Stimulated activated CD4-positive, alpha-beta T cell treated with anti-CD3 and anti-CD28 coated beads, Interleukin-2, amount 100 ng/mL, for 24 hours (primary cell): ENCODE measurements at regions not wholly inside any gene's neighbourhood (a gene's known extent, or its start where the extent isn't known, plus 50 kb on each side); places are given as distances from the start of the nearest gene placed in this dataset.
"Not testable (repeated sequence)": the region's sequence is repeated elsewhere in the genome, so short reads cannot be mapped to it uniquely, and the experiment has no call there.

Experiments
- DNase-seq, 2 donors: peaks; one replicate each; pipeline ENCODE4 v3.0.0-alpha.2; 2020

DNA sequence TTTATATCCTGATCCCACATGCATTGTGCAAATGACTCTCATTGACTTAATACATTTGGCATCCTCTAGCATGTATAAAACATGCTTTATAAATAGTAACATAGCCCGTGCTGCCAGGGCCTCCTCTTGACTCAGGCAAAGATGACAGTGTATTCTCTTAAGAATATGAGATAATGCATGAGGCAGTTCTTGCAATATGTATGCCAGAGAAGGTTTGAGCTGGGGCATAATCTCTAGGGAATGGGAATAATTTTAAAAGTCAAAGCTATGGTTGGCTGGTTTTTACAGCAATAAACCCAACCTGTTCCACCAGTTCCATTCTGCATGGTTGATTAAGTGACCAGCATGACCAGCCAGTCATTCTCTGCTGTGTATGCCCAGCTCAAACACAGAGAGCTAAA, 179.0 kb upstream of the PFN2 start:
- DNase-seq, result no peak

DNA sequence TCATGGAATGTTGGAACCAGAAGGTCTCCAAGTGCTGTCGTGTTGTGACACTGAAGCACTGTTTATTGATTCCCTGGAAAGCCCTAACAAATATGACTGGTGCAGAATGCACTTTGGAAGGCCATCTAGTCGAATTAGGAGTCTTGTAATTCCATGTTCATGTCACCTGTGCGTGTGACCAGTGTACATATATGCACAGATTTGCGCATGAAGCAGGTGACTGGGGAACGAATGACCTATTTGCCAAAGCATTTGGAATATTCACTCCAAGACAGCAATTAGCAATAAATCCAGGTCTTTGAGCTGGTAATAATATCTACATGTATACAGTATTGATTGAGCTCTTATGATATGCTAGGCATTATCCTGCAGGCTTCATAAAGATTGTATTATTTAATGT, 177.5 kb upstream of the PFN2 start:
- DNase-seq, result no peak

DNA sequence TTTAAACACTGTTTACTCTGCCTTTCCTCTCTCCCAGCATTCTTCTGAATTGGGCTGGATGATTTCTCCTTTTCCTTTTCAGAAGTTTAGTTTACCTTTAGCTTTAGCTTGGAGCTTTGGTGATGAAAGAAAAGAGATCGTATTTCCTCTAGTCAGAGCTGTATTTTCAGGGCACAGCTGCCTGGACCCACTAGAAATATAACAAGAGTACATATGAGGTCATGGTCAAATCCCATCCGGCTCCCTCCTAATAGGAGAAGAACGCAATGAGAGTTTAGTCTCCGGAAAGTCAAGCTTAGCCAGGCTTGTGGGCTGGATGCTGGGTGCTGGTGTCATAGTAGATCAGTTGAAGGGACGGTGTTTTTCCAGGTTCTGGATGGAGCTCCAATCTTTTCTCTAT, 177.1 kb upstream of the PFN2 start:
- no peak for DNase-seq

DNA sequence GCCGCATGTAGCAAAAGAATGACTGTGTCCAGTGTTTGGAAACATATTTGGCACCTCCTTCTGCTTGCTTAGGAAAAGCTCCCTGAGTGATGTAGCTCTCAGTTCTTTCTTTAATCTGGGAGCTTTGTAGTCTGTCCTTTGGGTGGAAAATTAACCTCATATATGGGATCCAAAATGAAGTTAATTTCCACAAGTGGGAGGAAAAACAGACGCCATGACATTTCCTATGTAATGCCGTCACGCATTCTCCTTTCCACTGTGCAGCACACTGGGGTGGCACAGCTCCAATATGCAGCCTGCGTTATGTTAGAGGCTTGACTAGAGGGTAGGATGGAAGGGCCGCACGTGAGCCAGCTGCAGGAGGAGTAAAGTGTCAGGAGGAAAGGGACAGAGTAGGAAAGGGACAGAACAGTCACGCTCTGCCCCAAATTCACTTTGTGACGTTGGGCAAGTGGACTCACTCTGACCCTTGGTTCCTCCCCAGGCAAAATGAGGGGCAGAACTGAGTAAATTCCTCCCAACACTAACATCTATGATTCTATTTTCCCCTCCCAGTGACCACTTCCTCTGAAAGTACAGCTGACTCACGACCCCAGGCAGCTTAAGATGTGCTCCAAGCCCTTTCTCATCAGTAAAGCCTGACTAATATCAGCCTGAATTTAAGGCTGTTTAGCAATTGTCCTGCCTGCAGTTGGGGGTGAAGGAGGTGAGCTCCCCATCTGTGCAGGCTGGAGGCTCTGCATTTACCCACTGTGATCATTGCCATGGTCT, 176.5 kb upstream of the PFN2 start:
- no peak for DNase-seq

DNA sequence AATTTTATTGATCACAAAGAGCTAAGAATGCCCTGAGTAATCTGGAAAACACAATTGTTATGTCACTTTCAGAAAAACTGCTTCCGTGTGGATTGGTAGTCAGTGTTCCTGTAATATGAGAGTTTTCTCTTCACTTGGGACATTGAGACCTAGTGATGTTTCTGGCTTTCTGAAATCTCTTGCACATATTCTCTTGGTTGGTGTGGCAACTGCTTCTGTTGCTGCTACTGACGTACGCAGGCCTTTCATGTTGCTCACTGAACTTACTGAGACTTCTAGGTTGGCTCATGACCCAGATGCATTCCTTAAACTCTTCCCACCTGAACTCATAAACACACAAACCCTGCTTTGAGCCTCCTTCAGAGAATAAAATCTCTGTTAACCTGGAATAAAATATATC, 175.0 kb upstream of the PFN2 start:
- DNase-seq, result no peak

DNA sequence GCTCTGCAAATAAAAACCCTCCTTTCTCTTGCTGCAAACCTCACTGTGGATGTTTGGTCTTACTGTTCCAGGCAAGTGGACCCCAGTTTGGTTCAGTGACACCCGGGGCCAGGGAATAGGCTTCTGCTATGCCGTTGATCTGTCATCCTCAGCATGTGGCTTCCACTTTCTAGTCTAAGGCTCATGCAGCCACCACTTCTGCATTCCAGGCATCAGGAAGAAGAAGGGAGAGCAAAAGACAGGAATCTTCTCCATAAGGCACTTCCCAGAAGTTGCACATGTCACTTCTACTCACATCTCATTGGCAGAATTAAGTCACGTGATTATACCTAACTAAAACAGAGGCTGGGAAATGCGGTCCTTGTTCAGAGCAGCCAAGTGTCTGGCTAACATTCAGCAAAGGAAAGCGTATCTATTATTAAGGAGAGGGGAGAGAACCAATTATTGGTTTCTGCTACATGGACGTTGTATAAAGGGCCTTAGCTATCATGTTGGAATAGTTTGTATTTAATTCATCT, 173.6 kb upstream of the PFN2 start:
- no peak for DNase-seq

DNA sequence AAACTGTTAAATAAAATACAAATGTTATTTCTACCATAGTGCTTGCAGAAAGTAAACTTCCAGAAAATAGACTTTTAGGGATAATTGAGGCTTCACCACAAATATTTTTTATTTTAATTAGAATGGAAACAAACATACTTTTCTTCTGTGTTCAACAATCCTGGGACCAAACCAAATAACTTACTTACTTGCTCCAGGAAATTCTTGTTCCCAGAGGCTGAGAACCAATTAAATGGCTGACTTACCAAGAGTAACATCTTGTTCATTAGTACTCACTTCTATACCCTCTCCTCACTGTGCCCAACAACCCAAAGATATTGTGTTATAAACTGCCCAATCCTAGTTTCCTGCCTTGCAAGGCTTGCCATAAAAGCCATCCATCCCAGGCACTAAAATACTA, 172.2 kb upstream of the PFN2 start:
- DNase-seq, result no peak

DNA sequence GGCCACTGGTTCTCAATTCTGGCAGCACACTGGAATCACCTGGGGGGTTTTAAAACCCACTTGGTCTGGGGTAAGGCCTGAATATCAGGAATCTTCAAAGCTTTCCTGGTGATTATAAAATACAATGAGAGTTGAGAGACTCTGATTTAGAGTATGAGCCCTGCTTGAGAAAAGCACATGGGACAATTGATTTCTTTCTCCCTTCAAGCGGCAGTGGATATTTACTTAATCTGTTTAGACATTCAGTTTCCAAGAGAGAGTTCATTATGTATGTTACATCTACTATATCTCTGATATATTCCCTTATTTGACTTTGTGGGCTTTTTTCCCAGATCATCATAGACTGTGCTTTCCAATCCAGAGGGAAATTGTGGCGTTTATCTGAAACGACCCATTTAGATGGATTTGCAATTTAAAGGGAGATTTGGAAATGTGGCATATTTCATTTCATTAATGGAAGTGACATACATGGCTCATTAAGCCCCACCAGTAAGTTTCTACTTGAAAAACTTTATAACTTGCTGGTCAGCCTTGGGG, 171.2 kb upstream of the PFN2 start:
- no peak for DNase-seq

DNA sequence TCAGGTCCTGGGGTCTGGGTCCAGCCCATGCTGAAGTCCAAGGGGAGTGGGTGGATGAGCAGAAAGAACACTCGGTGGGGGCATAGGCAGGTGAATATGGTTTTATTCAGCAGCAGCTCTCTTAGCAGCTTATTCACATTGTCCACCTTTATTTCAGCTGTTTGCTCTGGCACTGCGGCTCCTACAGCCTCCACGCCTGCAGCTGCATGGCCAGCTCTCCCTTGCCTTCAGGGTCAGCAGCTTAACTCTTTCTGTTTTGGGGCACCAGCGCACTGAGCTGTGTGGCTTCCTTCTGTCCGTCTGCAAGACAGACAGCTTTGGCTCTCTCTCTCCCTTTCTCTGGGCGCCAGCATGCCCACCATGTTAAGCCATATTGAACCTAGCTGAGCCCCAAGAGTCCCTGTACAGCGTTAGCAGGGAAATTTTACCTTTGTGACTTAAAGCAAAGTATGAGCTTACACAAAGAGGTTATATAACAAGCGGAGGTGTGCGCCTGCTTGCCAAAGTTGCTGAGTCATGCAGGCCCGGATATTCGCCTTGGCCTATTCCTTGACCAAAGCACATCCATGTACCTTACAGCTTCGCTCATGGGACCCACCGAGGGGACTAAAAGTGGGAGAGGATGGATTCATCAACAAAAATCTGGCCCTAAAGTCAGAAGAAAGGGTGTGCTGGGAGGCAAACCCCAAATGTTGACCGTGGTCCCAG, 170.1 kb upstream of the PFN2 start:
- no peak for DNase-seq

DNA sequence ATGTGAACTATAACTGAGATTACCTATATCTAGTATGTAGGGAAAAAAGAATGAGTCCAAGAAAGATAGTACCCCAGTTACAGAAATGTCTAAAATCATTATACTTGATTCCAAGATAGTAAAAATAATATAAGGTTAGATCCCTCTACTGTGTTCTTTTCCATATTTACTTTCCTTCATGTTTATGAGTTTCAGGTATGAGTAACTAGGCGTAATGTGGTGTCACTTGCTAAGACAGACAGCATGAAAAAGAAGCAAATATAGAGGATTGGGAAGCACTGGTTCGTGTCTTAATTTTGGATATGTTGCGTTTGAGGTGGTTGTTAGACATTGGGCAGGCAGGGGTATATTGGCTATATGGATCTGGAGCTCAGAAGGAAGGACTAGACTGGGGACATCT, 168.1 kb upstream of the PFN2 start:
- DNase-seq, result no peak

DNA sequence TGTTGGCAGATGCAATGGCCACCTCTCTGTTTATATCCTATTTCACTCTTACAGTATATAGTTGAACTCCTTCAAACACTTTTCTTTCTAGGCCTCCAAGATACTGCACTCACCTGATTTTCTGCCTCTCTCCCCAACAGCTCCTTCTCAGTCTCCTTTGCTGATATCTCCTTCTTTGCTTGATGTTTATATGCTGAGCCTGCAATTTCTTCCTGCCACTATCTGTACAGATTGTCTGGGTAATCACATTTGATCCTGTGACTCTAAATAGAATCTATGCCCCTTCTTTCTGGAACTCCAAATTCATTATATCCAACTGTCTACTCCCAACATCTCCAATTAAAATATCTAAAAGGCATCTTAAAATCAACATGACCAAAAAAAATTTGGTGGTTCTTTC, 165.5 kb upstream of the PFN2 start:
- no peak for DNase-seq

DNA sequence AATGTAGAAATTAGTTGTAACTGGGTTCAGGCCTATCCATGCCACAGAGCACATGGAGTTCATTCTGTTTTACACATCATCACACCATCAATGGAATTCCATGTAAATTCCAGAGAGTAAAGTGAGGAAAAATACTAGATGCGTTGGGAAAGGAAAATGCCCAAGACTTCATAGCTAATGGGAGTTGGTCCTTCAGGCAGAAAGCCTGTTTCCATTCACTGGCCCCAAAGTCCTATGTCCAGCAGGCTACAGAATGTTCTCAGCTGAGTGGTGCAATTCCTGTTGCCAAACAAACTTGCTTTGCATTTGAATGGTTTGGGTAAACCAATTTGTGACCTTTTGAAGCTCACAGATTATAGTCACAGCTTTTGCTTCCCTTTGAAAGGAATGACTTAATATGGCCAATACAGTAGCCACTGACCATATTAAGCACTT, 164.6 kb upstream of the PFN2 start:
- no peak for DNase-seq

DNA sequence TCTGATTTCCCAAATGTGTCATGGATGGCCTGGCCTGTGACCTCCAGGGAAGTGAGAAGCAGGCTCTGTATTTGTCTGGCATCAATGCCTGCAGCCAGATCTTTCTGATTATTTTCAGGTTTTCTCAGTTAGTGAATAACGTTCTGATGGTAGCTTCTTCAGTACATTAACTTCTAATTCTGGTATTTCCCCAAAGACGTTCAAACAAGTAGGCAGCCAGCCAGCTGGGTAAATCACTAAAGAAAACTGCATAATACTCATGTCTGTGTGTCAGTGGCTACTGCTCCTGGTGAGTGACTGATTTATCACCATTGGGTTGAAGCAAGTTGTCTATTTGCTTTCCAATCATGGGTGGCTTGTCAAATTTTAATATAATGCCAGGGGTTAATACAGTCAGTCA, 162.6 kb upstream of the PFN2 start:
- DNase-seq, result no peak

DNA sequence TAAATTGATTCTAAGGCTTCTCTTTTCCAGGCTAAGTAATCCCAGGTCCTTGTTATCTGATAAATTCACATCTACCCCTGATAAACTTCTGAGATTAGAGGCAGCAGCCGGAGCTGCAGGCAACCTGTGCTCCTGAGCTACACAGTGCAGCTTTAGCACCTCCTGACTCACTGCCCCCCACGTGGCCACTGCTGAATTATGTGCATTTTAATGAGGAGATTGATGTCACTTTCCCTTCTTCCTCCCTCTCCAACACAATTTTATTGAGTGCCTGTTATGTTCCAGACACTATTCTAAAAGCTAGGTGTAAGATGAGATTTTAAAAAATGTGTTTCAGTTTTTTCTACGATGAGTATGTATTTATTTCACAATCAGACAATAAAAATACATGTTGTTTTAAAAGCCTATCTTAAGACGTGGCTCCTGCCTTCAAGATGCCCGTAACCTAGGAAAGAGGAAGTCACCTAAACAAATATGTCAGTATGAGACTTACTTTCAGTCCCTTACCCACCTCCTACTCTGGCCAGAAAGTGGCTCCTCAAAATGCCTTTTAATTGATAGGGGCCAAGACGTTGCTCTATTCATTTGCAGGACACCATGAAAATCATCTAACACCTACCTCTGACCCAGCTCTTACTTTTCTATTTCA, 161.5 kb upstream of the PFN2 start:
- no peak for DNase-seq

DNA sequence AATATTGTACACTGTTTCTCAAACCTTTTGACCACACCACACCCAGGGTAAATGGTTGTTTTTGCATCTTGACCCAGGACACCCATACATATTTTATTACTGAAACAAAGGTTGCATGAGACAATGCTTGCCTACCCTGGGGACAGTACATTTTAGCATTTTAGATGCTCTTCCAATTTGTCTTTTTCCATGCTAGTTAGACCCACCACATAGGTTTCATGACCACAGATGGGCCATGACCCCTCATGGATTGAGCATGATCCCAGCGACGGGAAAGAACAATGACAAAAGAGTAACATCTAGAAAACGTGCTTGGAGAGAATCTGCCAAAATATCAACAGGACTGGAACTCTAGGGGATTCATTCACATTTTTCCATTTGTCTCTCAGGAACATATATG, 161.0 kb upstream of the PFN2 start:
- no peak for DNase-seq

DNA sequence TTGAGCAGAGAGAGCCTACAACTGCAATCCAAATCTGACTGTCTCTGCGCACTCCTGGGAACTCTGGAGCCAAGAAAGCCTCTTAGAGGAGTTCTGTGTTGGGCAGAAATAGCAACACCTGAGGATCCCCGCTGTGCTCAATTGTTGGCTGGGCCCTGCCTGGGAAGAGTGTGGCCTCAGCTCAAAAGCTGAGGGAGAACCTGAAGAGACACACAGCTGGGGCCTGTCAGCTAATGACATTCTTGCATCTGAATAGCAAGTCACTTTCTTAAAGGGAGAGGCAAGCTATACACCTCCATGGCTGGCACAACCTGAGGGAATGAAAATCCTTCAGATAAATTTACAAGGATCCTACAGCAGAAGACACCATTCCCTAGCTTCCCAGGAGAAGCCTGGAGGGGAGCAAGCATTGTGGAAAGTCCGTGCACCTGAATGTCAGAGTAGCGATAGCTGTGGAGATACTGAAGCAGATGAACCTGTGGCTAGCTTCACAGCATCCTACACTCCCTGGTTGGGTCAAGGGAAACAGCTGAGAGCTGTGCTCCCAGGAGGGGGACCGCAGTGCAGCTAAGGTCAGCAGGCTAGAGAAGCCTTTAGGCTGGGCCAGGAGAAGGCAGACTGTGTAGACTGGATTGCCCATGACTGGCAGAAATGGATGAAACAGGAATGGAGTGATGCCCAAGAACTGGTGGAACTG, 159.9 kb upstream of the PFN2 start:
- no peak for DNase-seq

DNA sequence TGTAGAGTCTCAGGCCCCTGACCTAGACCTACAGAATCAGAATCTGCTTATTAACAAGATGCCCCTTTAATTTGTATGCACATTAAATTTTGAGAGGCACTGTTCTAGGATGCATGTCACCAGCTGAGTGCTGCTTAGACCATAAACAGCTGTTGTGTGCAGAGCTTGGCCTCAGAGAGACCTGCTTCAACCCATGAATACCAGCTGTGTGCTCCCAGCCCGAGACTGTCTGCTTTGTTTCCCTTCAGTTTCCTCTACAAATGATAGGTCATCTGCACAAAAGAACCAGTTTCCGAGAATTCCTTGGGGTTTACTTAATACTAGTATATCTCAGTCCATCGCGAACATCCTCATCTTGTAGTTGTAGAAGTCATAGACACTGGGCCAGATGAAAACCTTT, 158.5 kb upstream of the PFN2 start:
- no peak for DNase-seq

DNA sequence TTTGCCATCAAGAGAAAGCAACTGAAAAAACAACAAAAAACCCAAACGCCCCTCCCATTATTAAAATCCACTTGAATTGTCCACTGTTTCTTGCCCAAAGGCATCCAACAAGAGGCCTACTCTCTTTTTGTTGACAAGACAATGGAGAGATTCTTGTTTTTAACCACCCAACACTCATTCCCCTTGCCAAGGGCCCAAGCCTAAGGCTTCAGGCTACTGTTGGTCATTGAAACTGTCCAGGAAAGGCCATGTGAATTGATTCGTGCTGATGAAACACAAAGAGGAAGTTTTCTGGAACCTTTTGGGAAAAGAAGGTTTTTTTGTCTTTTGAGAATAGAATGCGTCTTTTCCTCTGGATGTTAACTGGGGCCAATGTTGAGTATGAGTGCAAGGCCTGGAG, 157.4 kb upstream of the PFN2 start:
- DNase-seq, result no peak

DNA sequence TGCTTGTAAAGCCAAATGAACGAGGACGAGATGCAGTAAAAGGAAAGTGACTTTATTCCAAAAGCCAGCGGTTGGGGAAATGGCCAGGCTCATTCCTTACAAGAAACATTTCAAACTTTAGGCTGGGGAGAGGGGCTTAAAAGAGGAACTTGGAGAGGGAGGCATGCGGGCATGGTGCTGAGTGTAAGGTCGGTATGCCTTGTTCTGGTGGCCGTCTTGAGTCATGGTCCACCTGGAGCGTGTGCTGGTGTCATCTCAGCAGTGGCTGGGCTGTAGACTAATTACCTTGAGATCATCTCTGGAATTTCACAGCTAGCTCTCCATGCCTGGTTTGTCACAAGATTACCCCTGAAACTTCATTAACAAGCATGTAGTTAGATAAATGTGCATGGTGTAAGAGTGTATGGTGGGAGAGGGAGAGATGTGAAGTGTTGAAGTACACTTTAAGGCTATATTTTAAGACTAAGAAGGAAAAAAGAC, 156.4 kb upstream of the PFN2 start:
- DNase-seq, result no peak

DNA sequence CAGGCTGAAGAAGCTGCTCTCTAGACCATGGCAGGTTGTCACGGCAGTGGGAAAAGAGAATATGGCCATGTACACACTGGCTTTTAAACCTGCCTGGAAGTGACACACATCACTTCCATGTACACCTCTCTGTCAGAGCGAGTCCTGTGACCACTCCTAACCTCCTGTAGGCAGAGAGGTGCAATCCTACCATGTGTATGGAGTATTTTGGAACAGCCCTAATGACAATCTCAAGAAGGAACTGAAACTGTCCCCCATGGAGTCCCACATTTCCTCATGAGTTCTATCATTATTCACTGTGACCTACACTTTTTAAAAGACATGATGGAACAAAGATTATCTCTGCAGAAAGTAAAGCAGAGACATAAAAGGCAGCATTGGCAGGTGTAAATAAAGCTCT, 153.4 kb upstream of the PFN2 start:
- DNase-seq, result no peak

DNA sequence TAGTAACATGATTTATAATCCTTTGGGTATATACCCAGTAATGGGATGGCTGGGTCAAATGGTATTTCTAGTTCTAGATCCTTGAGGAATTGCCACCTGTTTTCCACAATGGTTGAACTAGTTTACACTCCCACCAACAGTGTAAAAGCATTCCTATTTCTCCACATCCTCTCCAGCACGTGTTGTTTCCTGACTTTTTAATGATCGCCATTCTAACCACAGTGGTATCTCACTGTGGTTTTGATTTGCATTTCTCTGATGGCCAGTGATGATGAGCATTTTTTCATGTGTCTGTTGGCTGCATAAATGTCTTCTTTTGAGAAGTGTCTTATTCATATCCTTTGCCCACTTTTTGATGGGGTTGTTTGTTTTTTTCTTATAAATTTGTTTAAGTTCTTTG, 152.6 kb upstream of the PFN2 start:
- DNase-seq, result not testable (repeated sequence)

DNA sequence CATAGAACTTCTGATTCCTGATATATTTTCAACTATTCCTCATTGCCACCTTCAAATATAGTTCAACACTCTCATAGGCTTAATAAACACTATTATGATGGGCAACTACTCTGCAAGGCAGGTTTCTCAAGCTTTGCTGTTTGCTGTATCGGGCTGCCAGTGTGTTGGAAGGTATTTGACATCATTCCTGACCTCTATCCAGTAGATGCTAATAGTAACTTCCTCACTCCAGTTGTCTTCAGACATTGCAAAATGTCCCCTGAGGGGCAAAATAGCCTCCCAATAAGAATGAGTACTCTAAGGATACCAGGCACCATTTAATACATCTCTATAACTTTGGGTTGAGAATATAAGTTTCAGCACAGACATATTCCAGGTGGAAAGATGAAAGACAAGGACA, 147.5 kb upstream of the PFN2 start:
- no peak for DNase-seq

DNA sequence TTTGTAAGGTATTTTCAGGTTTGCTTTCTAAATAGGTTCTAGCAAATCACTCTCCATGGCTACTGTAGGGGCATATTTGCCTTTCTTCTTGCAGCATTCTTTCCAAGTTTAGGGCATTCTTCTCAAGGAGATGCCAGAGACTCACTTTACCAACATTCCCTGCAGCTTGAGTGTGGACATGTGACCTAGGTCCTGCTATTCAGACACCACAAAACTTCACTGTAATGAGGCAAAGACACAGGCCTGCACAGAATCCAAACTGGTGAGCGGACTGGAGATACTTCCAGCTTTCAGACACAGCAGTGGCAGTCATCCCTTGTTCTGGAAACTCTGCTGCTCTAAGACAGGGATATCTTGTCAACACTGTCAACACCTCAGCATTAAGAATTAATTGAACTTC, 146.4 kb upstream of the PFN2 start:
- DNase-seq, result no peak
